ENCODE measurements at regions not wholly inside any gene's neighbourhood (a gene's known extent, or its start where the extent isn't known, plus 50 kb on each side); places are given as distances from the start of the nearest gene placed in this dataset.

DNA sequence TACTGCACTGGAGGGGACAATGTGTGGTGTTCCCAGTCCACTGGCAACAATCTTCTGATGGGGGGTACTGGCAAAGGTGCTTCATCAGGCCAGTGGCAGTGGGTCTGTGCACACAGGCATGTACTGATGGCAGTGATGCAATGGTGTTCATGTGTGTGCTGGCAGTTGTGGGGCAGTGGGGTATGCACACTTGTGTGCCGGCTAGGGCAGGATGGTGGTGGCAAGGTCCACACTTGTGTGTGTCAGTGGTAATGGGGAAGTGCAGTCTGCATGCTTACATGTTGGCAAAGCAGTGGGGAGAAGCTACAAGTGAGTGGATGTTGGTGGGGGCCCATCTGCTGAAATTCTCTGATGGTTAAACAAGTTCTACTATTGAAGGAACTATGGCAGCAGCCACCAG, 504.6 kb upstream of the ZNF462 start:
- TF ChIP-seq ZC3H10 (CRISPR knock-in tag; IDR thresholded peaks at IDR 0.05), result no peak
- no peak for TF ChIP-seq ZNF565 (CRISPR knock-in tag; conservative IDR thresholded peaks at IDR 0.05; ENCODE audit: low read depth)
- no peak for TF ChIP-seq SNAI2 (CRISPR knock-in tag; IDR thresholded peaks at IDR 0.05)
- no peak for ATAC-seq

DNA sequence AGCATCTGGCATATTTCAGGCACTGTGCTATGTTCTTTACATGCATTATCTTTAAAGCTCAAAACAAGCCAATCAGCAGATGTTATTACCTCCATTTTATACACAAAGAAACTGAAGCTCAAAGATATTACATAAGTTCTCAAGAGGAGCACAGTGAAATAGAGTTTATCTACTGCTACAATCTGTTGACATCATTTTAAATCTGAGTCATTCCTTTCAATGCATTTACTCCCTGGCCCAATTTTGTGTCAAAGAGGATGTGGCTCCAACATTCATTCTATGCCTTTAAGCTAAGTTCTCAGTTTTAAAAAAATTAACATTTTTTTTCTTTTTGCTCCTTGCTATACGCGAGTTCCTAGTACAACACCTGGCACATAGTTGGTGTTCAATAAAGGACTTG, 486.3 kb upstream of the ZNF462 start:
- TF ChIP-seq OSR1 (CRISPR knock-in tag; IDR thresholded peaks at IDR 0.05) (no peak), SNAI2 (CRISPR knock-in tag; IDR thresholded peaks at IDR 0.05) (no peak), ESRRG (CRISPR knock-in tag; IDR thresholded peaks at IDR 0.05) (no peak), RARB (CRISPR knock-in tag; IDR thresholded peaks at IDR 0.05) (no peak), BACH2 (CRISPR knock-in tag; IDR thresholded peaks at IDR 0.05; ENCODE audit: borderline replicate concordance) (no peak), ISL1 (CRISPR knock-in tag; IDR thresholded peaks at IDR 0.05) (no peak), PPARA (CRISPR knock-in tag; IDR thresholded peaks at IDR 0.05; ENCODE audit: borderline replicate concordance) (no peak), ZFP30 (CRISPR knock-in tag; IDR thresholded peaks at IDR 0.05) (no peak), ARNTL (CRISPR knock-in tag; IDR thresholded peaks at IDR 0.05; ENCODE audit: borderline replicate concordance, low read depth) (no peak), TCF4 (CRISPR knock-in tag; IDR thresholded peaks at IDR 0.05; ENCODE audit: borderline replicate concordance) (no peak), GLIS3 (CRISPR knock-in tag; IDR thresholded peaks at IDR 0.05) (no peak), TOX (CRISPR knock-in tag; IDR thresholded peaks at IDR 0.05; ENCODE audit: borderline replicate concordance) (no peak), ZNF70 (CRISPR knock-in tag; IDR thresholded peaks at IDR 0.05) (no peak), CSDC2 (CRISPR knock-in tag; IDR thresholded peaks at IDR 0.05) (no peak), ZFP3 (CRISPR knock-in tag; IDR thresholded peaks at IDR 0.05) (no peak), ZNF8 (CRISPR knock-in tag; IDR thresholded peaks at IDR 0.05) (no peak)
- TF ChIP-seq, protein P1, sequence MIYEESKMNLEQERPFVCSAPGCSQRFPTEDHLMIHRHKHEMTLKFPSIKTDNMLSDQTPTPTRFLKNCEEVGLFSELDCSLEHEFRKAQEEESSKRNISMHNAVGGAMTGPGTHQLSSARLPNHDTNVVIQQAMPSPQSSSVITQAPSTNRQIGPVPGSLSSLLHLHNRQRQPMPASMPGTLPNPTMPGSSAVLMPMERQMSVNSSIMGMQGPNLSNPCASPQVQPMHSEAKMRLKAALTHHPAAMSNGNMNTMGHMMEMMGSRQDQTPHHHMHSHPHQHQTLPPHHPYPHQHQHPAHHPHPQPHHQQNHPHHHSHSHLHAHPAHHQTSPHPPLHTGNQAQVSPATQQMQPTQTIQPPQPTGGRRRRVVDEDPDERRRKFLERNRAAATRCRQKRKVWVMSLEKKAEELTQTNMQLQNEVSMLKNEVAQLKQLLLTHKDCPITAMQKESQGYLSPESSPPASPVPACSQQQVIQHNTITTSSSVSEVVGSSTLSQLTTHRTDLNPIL (CRISPR knock-in tag; IDR thresholded peaks at IDR 0.05; ENCODE audit: low read depth), result no peak
- TF ChIP-seq, protein P2, sequence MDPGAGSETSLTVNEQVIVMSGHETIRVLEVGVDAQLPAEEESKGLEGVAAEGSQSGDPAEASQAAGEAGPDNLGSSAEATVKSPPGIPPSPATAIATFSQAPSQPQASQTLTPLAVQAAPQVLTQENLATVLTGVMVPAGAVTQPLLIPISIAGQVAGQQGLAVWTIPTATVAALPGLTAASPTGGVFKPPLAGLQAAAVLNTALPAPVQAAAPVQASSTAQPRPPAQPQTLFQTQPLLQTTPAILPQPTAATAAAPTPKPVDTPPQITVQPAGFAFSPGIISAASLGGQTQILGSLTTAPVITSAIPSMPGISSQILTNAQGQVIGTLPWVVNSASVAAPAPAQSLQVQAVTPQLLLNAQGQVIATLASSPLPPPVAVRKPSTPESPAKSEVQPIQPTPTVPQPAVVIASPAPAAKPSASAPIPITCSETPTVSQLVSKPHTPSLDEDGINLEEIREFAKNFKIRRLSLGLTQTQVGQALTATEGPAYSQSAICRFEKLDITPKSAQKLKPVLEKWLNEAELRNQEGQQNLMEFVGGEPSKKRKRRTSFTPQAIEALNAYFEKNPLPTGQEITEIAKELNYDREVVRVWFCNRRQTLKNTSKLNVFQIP (CRISPR knock-in tag; IDR thresholded peaks at IDR 0.05; ENCODE audit: borderline replicate concordance, low read depth), result no peak
- TF ChIP-seq, protein P3, sequence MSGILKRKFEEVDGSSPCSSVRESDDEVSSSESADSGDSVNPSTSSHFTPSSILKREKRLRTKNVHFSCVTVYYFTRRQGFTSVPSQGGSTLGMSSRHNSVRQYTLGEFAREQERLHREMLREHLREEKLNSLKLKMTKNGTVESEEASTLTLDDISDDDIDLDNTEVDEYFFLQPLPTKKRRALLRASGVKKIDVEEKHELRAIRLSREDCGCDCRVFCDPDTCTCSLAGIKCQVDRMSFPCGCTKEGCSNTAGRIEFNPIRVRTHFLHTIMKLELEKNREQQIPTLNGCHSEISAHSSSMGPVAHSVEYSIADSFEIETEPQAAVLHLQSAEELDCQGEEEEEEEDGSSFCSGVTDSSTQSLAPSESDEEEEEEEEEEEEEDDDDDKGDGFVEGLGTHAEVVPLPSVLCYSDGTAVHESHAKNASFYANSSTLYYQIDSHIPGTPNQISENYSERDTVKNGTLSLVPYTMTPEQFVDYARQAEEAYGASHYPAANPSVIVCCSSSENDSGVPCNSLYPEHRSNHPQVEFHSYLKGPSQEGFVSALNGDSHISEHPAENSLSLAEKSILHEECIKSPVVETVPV (CRISPR knock-in tag; IDR thresholded peaks at IDR 0.05), result no peak
- ATAC-seq, result no peak

DNA sequence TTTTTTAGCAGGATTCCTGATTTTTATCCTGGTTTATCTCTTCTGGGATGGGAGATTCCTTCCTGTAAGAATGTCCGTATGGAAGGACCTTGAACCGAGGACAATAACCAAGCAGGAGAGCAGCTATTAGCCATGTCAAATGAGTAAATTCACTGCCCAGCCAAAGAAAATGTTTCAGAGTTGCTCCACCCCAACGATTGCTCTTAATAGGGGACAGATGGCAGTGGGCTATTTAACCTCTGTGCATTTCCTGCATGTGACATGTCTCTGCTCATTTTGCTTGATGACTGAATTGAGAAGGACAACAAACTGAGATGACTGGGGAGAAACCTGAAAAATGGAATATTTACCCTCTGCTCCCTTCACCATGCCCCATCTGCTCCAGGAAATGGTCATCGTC, 479.9 kb upstream of the ZNF462 start:
- no peak for ATAC-seq
- no peak for TF ChIP-seq ZFP30 (CRISPR knock-in tag; IDR thresholded peaks at IDR 0.05)
- TF ChIP-seq CSDC2 (CRISPR knock-in tag; IDR thresholded peaks at IDR 0.05), result no peak
- no peak for TF ChIP-seq ARNTL (CRISPR knock-in tag; IDR thresholded peaks at IDR 0.05; ENCODE audit: borderline replicate concordance, low read depth)
- no peak for TF ChIP-seq BACH2 (CRISPR knock-in tag; IDR thresholded peaks at IDR 0.05; ENCODE audit: borderline replicate concordance)
- TF ChIP-seq ESRRG (CRISPR knock-in tag; IDR thresholded peaks at IDR 0.05), result no peak
- no peak for TF ChIP-seq OSR1 (CRISPR knock-in tag; IDR thresholded peaks at IDR 0.05)
- TF ChIP-seq ZNF70 (CRISPR knock-in tag; IDR thresholded peaks at IDR 0.05), result no peak
- no peak for TF ChIP-seq ZFP3 (CRISPR knock-in tag; IDR thresholded peaks at IDR 0.05)
- TF ChIP-seq, protein P1 (CRISPR knock-in tag; IDR thresholded peaks at IDR 0.05; ENCODE audit: low read depth), result no peak
- no peak for TF ChIP-seq RARB (CRISPR knock-in tag; IDR thresholded peaks at IDR 0.05)
- no peak for TF ChIP-seq ISL1 (CRISPR knock-in tag; IDR thresholded peaks at IDR 0.05)
- TF ChIP-seq GLIS3 (CRISPR knock-in tag; IDR thresholded peaks at IDR 0.05), result no peak
- TF ChIP-seq SNAI2 (CRISPR knock-in tag; IDR thresholded peaks at IDR 0.05), result no peak
- TF ChIP-seq TCF4 (CRISPR knock-in tag; IDR thresholded peaks at IDR 0.05; ENCODE audit: borderline replicate concordance), result no peak
- TF ChIP-seq, protein P2 (CRISPR knock-in tag; IDR thresholded peaks at IDR 0.05; ENCODE audit: borderline replicate concordance, low read depth), result no peak
- no peak for TF ChIP-seq ZNF8 (CRISPR knock-in tag; IDR thresholded peaks at IDR 0.05)
